GM23338 (cell line): ENCODE measurements at regions not wholly inside any gene's neighbourhood (a gene's known extent, or its start where the extent isn't known, plus 50 kb on each side); places are given as distances from the start of the nearest gene placed in this dataset.

Experiments
- CTCF ChIP-seq, 2 experiments: fragments of 200-600 bp in 1 of 2; sonication (generic) in 1 of 2; conservative IDR thresholded peaks; 2 replicates each; pipeline versions ENCODE4 v1.5.1 to v1.6.1; 2016 to 2017; ENCODE audit warnings: antibody characterized with exemption in 2 of 2, low read depth in 2 of 2, mild to moderate bottlenecking in 2 of 2, moderate library complexity in 1 of 2
- EZH2 ChIP-seq: fragments of 200-600 bp; sonication (generic); IDR thresholded peaks from one replicate; pipeline ENCODE4 v1.8.0; 2017; ENCODE audit warnings: antibody characterized with exemption, mild to moderate bottlenecking, low read depth; ENCODE audit not compliant: unreplicated experiment
- EZH2phosphoT487 ChIP-seq: fragments of 200-600 bp; sonication (generic); IDR thresholded peaks from one replicate; pipeline ENCODE4 v1.8.1; 2018; ENCODE audit warnings: antibody characterized with exemption; ENCODE audit not compliant: unreplicated experiment
- JUNB ChIP-seq: IDR thresholded peaks from one replicate; pipeline ENCODE4 v1.6.1; 2016; ENCODE audit warnings: antibody characterized with exemption; ENCODE audit not compliant: unreplicated experiment
- POLR2AphosphoS5 ChIP-seq: IDR thresholded peaks from 2 replicates; pipeline ENCODE4 v1.6.1; 2016; ENCODE audit warnings: antibody characterized with exemption, low read depth
- REST ChIP-seq: IDR thresholded peaks from one replicate; pipeline ENCODE4 v1.6.1; 2018; ENCODE audit warnings: antibody characterized with exemption; ENCODE audit not compliant: unreplicated experiment

GRCh38 chr4:11130195-11130970, 298.3 kb downstream of the HS3ST1 start:
- TF ChIP-seq POLR2AphosphoS5 (no peak), CTCF (conservative IDR thresholded peaks at IDR 0.05; ENCODE audit: low read depth in 2 of 2) (no peak), EZH2phosphoT487 (no peak), JUNB (no peak), EZH2 (no peak), REST (no peak)
